ENCODE measurements at regions not wholly inside any gene's neighbourhood (a gene's known extent, or its start where the extent isn't known, plus 50 kb on each side); places are given as distances from the start of the nearest gene placed in this dataset.

GRCh38 chr3:70740872-70741271 lies 428.4 kb upstream of the MDFIC2 start:
- no peak for TF ChIP-seq TSHZ2 (CRISPR knock-in tag; IDR thresholded peaks at IDR 0.05)
- TF ChIP-seq ZFP3 (CRISPR knock-in tag; IDR thresholded peaks at IDR 0.05): no peak
- no peak for TF ChIP-seq TOX (CRISPR knock-in tag; IDR thresholded peaks at IDR 0.05; ENCODE audit: borderline replicate concordance)
- ATAC-seq: no peak

- ATAC-seq: no peak
- TF ChIP-seq TOX (CRISPR knock-in tag; IDR thresholded peaks at IDR 0.05; ENCODE audit: borderline replicate concordance): no peak
- TF ChIP-seq ZFP3 (CRISPR knock-in tag; IDR thresholded peaks at IDR 0.05): no peak
- no peak for TF ChIP-seq POU6F1 (CRISPR knock-in tag; IDR thresholded peaks at IDR 0.05; ENCODE audit: borderline replicate concordance, low read depth)
- no peak for TF ChIP-seq CSRNP3 (CRISPR knock-in tag; IDR thresholded peaks at IDR 0.05)
- no peak for TF ChIP-seq GLIS3 (CRISPR knock-in tag; IDR thresholded peaks at IDR 0.05)
- TF ChIP-seq ZFP30 (CRISPR knock-in tag; IDR thresholded peaks at IDR 0.05): no peak
- TF ChIP-seq ESRRG (CRISPR knock-in tag; IDR thresholded peaks at IDR 0.05): no peak
- no peak for TF ChIP-seq CSDC2 (CRISPR knock-in tag; IDR thresholded peaks at IDR 0.05)
- no peak for TF ChIP-seq ZNF8 (CRISPR knock-in tag; IDR thresholded peaks at IDR 0.05)
- TF ChIP-seq PATZ1 (CRISPR knock-in tag; IDR thresholded peaks at IDR 0.05; ENCODE audit: borderline replicate concordance): no peak
- TF ChIP-seq ZNF70 (CRISPR knock-in tag; IDR thresholded peaks at IDR 0.05): no peak
- no peak for TF ChIP-seq ARNTL (CRISPR knock-in tag; IDR thresholded peaks at IDR 0.05; ENCODE audit: borderline replicate concordance, low read depth)
- TF ChIP-seq ISL1 (CRISPR knock-in tag; IDR thresholded peaks at IDR 0.05): no peak
- TF ChIP-seq TCF4 (CRISPR knock-in tag; IDR thresholded peaks at IDR 0.05; ENCODE audit: borderline replicate concordance): no peak
- TF ChIP-seq CREB5 (CRISPR knock-in tag; IDR thresholded peaks at IDR 0.05; ENCODE audit: low read depth): no peak
- TF ChIP-seq TSHZ2 (CRISPR knock-in tag; IDR thresholded peaks at IDR 0.05): no peak
These were observed 427.6 kb upstream of the MDFIC2 start for GRCh38 chr3:70740071-70740470.

GRCh38 chr3:70738291-70738681 lies 425.8 kb upstream of the MDFIC2 start:
- ATAC-seq: no peak
- TF ChIP-seq ESRRG (CRISPR knock-in tag; IDR thresholded peaks at IDR 0.05): no peak
- TF ChIP-seq PATZ1 (CRISPR knock-in tag; IDR thresholded peaks at IDR 0.05; ENCODE audit: borderline replicate concordance): no peak
- TF ChIP-seq ZNF8 (CRISPR knock-in tag; IDR thresholded peaks at IDR 0.05): no peak
- TF ChIP-seq GLIS3 (CRISPR knock-in tag; IDR thresholded peaks at IDR 0.05): no peak
- TF ChIP-seq BACH2 (CRISPR knock-in tag; IDR thresholded peaks at IDR 0.05; ENCODE audit: borderline replicate concordance): no peak
- TF ChIP-seq OSR1 (CRISPR knock-in tag; IDR thresholded peaks at IDR 0.05): no peak
- TF ChIP-seq PPARA (CRISPR knock-in tag; IDR thresholded peaks at IDR 0.05; ENCODE audit: borderline replicate concordance): no peak
- TF ChIP-seq POU6F1 (CRISPR knock-in tag; IDR thresholded peaks at IDR 0.05; ENCODE audit: borderline replicate concordance, low read depth): no peak
- TF ChIP-seq TOX (CRISPR knock-in tag; IDR thresholded peaks at IDR 0.05; ENCODE audit: borderline replicate concordance): no peak
- TF ChIP-seq ZNF70 (CRISPR knock-in tag; IDR thresholded peaks at IDR 0.05): no peak
